Skin epidermis (tissue), 12 donors: ENCODE measurements at regions not wholly inside any gene's neighbourhood (a gene's known extent, or its start where the extent isn't known, plus 50 kb on each side); places are given as distances from the start of the nearest gene placed in this dataset.

Experiments
- H3K27ac ChIP-seq, 21 experiments: fragments of 200-600 bp; sonication (generic) in 11 of 21; one replicate each; pipeline ENCODE4 v1.5.0; 2020; ENCODE audit warnings: mild to moderate bottlenecking in 3 of 21, inconsistent platforms in 2 of 21, moderate library complexity in 2 of 21
- H3K4me3 ChIP-seq, 7 experiments: fragments of 200-600 bp; sonication (generic) in 2 of 7; one replicate each; pipeline ENCODE4 v1.5.0; 2020; ENCODE audit warnings: inconsistent platforms in 2 of 7, mild to moderate bottlenecking in 2 of 7, moderate library complexity in 1 of 7

DNA sequence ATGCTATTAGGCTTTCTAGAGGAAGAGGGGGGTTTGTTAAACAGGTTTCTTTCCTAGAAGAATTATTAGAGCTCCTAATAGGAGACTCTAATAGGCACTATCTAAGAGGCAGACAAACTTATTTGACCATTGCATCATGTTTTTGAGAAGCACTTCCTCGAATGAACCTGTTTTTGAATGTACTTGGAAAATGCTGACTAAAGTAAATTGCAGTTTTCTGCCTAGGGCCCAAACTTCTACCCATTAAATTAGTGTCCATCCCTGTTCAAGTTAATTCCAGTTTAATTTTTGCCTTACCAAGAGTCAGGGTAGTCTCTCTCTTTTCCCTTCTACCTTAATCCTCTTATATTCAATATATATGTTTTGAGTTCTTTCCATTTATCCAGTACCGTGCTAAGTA, 1029.6 kb downstream of the TTLL7 start:
- H3K27ac ChIP-seq = no peak overlapping the region
- H3K4me3 ChIP-seq = no peak overlapping the region

DNA sequence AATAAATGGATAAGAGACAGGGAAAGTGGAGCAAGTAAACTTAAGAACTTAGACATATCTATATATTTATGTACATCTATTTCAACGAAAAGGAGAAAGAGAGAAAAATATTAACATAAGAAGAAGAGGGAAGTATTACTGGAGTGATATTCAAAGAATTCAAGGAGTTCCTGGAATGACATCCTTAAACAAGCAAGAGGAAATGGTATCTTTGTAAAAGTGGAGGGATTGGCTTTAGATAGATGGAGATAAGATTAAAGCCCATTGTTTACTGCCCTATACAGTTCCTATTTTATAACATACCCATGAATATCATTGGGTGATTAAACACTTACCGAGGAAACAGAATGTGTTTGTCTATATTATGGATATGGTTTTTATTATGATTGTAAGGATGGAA, 1036.3 kb downstream of the TTLL7 start:
- no peak overlapping the region for H3K4me3 ChIP-seq
- H3K27ac ChIP-seq = no peak overlapping the region

DNA sequence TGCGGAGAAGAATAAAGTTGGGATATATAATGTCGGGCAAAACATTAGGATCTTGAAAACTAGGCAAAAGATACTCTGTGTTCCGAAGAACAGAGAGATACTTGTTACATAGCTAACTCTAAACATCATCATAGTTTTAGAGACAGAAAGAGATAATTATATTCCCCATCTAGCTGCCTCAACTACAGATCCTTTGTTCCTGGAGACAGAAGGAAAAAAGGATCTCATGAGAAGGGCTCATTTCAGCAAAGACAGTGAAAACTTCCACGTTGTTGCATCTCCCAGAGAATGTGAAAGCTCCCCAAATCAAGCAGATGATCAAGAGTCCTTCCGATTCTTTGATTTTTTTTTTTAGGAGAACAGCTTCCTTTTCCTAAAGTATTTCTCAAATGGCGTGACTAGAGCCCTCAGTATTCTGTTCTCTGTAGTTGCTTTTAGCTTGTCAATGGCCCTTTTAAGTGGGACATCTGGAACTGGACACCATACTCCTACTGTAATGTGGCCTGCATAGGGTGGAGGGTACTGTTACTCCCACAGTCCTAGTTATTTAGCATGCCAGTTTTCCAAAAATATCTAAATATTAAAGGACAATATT, 1048.2 kb downstream of the TTLL7 start:
- H3K27ac ChIP-seq = no peak overlapping the region

DNA sequence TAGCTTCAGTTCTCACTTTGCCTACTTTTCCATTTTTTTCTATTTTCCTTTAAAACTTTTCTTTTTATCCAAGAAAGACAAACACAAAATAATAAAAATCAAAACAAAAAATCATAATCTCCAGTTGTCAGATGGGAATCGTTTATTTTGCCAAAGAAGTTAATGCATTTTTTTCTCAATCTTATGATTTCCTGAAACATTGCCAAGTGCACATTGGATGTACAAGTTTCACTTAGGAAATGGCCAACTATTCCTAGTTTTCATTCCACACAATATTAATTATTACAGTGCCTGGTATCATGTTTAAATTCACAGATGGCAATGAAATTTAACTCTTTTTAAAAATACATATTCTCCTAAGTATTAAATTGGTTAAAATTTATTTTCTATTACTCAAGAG, 1050.5 kb downstream of the TTLL7 start:
- no peak overlapping the region for H3K4me3 ChIP-seq
- no peak overlapping the region for H3K27ac ChIP-seq

More for the DNA sequence above, 1048.2 kb downstream of the TTLL7 start:
- no peak overlapping the region for H3K4me3 ChIP-seq

DNA sequence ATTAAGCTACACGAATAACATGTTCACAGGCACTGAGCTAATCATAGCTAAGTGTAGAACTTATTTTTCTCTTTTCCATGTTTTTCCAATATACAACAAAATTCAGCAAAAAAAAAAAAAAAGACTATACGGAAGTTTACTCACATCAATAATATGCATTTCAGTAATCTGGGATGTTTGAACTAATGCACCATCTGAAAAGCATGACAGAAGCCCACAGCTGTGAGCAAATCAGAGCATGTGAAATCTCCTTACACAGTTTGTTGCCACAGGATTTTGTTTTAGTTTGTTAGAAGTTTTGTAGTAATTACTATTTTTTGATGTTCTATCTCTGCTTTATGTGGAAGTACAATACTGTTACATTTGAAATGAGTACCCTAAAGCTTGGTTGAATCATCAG, 1051.7 kb downstream of the TTLL7 start:
- H3K27ac ChIP-seq = no peak overlapping the region
- no peak overlapping the region for H3K4me3 ChIP-seq

DNA sequence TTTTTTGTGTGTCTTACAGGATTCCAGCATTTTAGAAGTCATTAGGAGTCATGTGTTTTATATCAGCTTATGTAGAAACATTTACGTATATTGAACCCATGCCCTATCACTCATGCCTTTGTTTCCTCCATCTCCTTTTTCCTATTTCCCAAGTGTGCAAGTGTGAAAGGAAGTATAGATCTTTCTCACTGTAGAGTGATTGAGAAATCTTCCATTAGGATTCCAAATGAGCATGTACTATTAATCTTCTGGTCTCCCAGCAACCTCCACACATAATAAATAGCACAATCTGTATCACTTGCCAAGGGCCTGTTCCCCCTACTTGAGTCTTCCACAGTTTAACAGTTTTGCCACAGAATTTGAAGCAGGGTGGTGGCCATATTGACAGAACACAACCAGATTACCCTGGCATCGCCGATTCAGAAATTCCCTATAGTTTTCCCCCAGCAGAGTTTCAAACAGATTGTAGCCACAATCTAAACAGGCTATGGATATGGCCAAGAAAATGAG, 1052.8 kb downstream of the TTLL7 start:
- Histone ChIP-seq H3K27ac (no peak overlapping the region), H3K4me3 (no peak overlapping the region)

DNA sequence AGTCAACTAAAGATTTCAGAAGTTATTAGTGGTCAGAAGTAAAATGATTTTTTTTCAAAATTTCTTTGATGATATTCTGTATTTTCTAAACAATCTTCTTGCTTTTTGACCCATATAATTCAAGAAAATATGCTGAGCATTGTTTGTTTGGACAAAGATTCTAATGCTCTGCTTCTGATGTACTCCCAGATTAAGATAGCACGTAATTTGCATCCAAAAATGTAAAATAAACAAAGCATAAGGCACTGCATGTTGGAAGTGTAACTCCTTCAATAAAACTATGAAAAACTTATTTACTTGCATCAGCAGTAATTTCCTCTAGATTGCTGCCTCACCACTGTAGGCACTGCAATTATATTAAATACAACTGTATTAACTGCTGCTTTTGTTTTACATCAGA, 1054.1 kb downstream of the TTLL7 start:
- H3K27ac ChIP-seq = no peak overlapping the region
- no peak overlapping the region for H3K4me3 ChIP-seq

DNA sequence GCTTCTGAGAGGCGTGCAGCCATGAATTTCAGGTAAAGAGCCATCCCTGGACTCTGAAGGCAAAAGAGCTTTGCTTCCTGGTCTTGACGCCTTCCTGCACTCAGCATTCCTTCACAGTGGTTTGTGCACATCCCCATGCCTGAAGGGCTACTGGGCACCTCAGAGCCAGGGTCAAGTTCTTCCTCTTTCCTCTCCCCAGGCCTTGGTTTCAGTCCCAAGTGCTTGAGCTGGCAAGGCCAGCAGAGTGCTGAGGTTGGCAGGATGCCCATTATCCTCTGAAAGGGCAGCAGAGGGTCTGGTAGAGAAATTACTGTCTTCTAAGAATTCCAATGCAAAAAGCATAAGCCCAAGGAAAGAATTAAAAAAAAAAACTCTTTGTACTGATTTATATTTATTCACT, 1064.9 kb downstream of the TTLL7 start:
- no peak overlapping the region for H3K27ac ChIP-seq
- H3K4me3 ChIP-seq = no peak overlapping the region

DNA sequence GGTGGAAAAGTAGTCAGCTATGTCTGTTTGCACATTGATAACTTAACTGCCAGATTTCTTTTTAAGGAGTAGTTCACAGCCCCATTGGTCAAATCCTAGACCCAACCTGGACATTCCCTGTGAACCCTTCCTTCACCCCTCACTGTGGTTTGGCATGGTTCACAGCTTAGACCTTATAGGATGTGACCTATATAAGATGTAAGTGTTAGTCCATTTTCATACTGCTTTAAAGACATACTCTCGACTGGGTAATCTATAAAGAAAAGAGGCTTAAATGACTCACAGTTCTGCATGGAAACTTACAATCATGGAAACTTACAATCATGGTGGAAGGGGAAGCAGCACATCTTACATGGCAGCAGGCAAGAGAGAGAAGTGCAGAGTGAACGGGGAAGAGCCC, 1066.2 kb downstream of the TTLL7 start:
- Histone ChIP-seq H3K4me3 (no peak overlapping the region), H3K27ac (no peak overlapping the region)

DNA sequence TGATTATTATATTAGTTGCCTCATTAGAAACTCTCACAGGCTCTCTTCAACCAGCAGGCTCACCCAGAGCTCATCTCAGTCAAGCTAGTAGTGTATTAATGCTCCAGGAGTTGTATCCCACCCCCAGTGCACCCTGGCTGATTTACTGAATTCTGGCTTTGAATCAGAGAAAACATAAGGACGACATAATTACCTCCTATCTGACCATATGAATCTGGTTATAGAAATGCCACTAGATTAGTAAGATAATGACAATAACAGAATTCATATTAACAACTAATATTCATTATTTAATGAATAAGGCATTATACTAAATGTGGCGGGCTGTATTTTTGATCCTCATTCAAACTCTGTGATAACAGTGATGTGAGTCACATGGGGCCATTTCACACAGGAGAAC, 1066.7 kb downstream of the TTLL7 start:
- Histone ChIP-seq H3K27ac (no peak overlapping the region), H3K4me3 (no peak overlapping the region)

DNA sequence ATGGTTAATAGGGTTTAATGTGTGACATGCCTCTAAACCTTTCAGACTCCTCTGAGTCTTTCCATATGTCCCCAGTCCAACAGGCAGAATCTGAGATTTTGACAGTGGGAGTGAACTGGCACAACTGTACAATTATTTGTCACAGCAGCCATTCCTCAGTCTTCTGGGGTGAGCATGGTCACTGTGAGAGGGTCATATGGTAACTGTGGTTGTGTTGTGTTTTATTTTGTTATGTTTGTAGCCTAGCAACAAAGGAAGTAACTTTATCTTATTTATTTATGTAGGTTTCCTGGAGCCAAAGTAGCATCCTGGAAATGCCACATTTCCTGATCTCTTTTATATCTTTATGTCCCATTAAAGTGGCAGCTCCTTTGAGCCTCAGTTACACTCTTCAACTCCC, 1067.9 kb downstream of the TTLL7 start:
- H3K4me3 ChIP-seq = no peak overlapping the region
- peak overlapping the region in 1 of 21 experiments; percentile 20 for H3K27ac ChIP-seq

DNA sequence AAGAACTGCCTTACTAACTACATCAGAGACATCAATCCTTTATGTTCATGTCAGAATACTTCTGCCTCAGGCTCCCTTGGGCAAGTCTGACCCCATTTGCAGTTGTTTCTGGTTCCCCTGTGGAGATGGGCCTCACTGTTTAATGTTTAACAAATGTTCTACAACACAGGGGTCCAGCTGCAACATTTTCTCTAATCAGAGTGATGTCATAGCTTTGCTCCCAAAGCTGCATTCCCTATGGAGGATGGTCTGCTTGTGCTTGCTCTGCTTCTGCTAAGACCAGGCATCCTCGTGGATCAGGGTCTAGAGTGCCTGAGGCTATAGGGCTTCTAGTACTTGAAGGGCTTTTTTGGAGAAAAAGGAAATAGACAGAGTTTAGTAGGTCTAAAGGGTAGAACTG, 1071.2 kb downstream of the TTLL7 start:
- H3K27ac ChIP-seq = no peak overlapping the region
- no peak overlapping the region for H3K4me3 ChIP-seq

DNA sequence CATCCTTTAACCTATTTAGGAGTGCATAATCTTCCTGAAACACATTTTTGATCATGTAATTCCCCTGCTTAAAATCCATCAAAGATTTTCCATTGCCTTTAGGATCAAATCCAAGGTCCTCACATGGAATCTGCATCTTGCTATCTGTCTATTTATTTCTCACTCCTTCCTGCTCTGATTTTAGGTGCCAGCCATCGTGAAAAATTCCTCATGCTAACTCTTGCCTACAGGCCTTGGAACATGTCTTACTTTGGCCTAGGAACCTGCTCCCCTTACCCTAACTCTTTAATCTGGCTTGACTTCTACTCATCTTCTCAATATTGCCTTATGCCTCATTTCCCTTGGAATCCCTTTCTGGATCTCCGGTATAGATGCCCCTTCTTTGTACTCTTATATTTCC, 1074.3 kb downstream of the TTLL7 start:
- Histone ChIP-seq H3K4me3 (no peak overlapping the region), H3K27ac (no peak overlapping the region)

DNA sequence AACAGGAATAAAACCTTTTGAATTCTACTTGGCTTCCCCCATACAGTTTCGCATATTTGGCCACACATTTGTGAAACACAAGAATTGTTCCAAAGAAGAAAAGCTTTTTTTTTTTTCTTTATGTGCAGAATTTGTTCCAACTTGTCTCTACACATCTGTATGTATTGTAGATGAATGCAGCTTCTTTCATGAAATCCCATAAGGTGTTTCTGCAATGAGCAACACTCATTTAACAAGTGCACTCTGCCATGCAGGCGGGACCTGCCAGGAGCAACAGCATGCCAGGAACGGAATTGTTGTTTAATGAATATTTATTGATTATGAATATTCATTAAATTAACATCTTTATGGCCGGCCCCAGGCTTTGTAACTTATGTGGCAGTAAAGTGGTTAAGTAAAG, 1075.0 kb downstream of the TTLL7 start:
- no peak overlapping the region for H3K27ac ChIP-seq
- no peak overlapping the region for H3K4me3 ChIP-seq

DNA sequence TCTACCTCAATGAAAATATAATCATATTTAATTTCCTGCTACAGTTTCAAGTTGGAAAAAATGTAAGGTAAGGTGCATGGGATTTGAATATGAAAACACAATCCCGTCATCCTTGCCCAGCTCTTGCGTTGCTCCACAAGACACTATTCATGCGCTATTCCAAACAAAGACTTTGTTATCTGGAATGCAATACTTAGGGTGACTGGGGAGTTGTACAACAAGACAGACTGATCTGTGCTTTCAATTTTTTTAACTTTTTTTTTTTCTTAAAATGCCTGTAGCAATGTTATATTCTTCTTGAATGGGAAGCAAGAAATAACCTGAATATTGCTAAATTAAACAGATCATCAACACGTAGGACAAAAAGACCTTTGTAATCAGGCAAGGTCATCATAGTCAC, 1077.2 kb downstream of the TTLL7 start:
- Histone ChIP-seq H3K27ac (peak overlapping the region in 1 of 21 experiments; percentile 43), H3K4me3 (no peak overlapping the region)

DNA sequence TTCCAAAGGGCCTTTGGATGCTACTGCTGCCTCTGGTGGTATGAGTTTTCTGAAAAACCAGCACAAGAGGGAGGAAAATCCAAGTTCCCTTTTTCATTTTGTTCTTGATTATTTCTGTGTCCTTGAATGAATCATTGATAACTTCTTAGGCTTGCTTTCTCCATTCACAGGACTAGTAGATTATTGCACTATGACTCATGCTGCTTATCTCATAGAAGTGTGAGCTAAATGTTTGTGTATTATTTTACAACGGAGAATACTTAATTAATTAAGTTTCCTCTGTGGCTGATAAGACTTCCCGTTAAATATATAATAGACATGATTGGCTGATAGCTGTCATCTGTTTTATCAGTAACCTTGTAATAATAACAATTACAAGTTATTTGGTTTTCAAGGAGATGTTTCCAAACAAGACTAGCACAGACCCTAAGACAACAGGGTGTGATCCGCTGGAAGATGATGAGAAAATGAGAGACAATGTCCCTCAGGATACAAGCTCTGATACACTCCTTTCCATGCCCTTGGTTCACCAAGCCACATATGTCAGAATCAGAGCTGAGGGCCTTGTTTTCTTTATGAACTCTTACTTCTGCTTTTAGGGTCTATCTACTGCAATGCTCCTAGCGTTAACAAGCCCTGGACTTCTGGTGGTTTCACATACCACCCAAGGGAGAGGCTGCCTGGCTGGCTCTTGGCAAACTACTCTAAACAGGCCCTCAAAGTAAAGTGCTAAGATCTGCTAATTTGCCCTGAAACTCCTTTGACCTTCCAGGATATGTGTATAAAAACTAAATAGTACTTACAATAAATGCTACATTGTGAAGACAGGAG, 1078.3 kb downstream of the TTLL7 start:
- Histone ChIP-seq H3K4me3 (no peak overlapping the region), H3K27ac (peak overlapping the region in 9 of 21 experiments; percentile 13 to 68 (median 43))

DNA sequence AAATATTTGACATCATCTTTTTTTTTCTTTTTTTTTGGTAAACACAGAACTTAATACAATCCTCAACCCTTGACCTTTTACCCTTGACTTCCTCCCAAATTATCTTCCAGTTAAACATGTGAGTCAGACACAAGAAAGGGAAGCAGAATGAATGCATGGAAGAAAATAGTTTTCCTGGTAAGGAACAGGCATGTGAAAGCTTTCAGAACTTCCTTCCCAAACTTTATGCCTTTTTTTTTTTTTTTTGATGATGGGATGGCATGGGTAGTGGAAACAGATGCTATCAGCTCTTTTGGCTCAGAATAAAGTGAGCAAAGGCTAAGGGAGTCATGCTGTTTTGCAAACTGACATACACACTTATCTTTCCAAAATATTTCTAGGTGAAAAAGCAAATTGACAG, 1079.1 kb downstream of the TTLL7 start:
- peak overlapping the region in 1 of 21 experiments; percentile 43 for H3K27ac ChIP-seq

DNA sequence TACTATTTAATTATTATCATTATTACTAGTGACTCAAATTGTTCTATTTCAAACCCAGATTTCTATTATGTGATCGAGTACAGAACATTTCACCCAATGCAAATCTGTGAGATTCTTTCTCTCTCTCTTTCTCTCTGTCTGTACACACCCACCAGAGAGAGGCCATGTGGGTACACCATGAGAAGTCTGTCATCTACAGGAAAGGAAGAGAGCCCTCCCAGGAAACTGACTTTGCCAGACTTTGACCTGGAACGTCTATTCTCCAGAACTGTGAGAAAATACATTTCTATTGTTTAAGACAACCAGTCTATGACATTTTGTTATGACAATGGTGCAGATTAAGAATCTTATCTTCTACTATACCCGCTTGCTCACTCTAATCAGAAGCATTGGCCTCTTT, 1091.6 kb downstream of the TTLL7 start:
- Histone ChIP-seq H3K4me3 (no peak overlapping the region), H3K27ac (no peak overlapping the region)

More for the DNA sequence above, 1079.1 kb downstream of the TTLL7 start:
- H3K4me3 ChIP-seq = no peak overlapping the region

DNA sequence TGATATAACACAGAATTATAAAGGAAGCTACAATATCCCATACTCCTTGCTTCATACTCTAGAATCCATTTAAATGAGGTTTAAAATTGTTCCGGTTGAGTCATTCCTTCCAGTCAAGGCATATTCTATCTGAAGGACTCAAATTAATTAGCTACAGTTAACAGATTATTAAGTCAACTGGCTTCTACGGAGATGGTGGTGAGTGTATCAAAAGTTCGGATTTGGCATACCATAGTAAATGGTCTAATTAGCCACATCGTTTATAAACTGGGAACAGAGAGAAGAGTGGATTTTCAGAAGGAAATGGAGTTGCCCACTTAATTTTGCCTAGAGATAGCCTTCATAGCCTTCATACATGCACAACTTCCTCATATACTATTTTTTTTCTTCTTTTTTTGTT, 1095.3 kb downstream of the TTLL7 start:
- no peak overlapping the region for H3K4me3 ChIP-seq
- no peak overlapping the region for H3K27ac ChIP-seq

DNA sequence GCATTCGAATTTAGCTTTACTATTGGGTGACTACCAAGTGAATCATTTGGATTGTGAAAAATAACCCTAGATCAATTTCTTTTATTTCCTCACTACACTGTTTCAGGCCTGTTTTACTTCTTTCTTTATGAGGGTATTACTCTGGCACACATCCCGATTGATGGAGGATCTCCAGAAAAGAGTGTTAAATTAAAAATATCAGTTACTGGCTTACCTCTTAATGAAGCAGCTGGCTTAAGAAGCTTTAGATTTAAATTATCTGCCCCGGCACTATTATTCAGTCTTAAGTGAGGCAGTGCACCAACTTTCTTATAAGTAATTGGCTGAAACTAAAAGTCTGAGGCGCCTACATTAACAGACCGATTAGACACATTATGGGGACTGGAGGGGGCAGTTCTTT, 1097.4 kb downstream of the TTLL7 start:
- Histone ChIP-seq H3K27ac (no peak overlapping the region), H3K4me3 (no peak overlapping the region)

DNA sequence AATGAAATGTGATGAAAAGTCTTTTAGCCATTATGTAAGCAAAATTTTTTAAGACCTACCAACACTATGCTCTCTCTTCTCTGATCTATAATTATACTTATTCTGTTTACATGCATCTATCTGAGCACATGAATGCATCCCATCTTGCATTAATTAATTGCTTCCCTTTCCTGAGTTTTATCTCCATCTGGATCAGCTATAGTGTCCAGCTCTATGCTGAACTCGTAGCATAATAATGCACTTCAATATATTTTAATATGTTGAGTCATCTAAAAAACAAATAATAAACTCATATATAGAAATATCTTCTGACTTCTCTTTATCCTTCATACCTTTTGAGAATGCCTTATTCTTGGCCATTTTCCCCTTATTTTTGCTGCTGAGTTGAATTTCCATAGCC, 1097.8 kb downstream of the TTLL7 start:
- no peak overlapping the region for H3K4me3 ChIP-seq
- H3K27ac ChIP-seq = no peak overlapping the region
